ENCODE measurements at regions not wholly inside any gene's neighbourhood (a gene's known extent, or its start where the extent isn't known, plus 50 kb on each side); places are given as distances from the start of the nearest gene placed in this dataset.

GRCh38 chrX:137483554-137483953, 82.4 kb upstream of the ZIC3 start:
- no peak for DNase-seq (ENCODE audit: low spot score)
- Histone ChIP-seq H3K4me3 (no peak overlapping the region), H3K4me1 (ENCODE audit: insufficient read depth) (no peaks in the 10 kb centered on the region), H3K36me3 (replicated peaks; ENCODE audit: insufficient read depth, low read depth) (no peaks in the 10 kb centered on the region), H4K20me1 (ENCODE audit: insufficient read depth, poor library complexity, severe bottlenecking) (no peaks in the 10 kb centered on the region), H3K79me2 (no peaks in the 10 kb centered on the region), H3K9me3 (ENCODE audit: low read depth) (no peaks in the 10 kb centered on the region), H3K27me3 (no peaks in the 10 kb centered on the region), H3K9me2 (replicated peaks; ENCODE audit: insufficient read depth) (no peaks in the 10 kb centered on the region), H3K27ac (no peak overlapping the region), H2AFZ (no peak overlapping the region), H3K4me2 (no peak overlapping the region)
- TF ChIP-seq EZH2 (IDR thresholded peaks at IDR 0.05; ENCODE audit: borderline replicate concordance), result no peak
- TF ChIP-seq EZH2phosphoT487 (IDR thresholded peaks at IDR 0.05; ENCODE audit: low read depth, severe bottlenecking, unreplicated experiment), result no peak
- no peak for TF ChIP-seq CTCF (IDR thresholded peaks at IDR 0.05; ENCODE audit: poor library complexity)

GRCh38 chrX:137482136-137482535, 83.8 kb upstream of the ZIC3 start:
- Histone ChIP-seq H3K4me1 (ENCODE audit: insufficient read depth) (no peaks in the 10 kb centered on the region), H3K27me3 (no peaks in the 10 kb centered on the region), H3K9me3 (ENCODE audit: low read depth) (no peaks in the 10 kb centered on the region), H2AFZ (no peak overlapping the region), H3K4me2 (no peak overlapping the region), H4K20me1 (ENCODE audit: insufficient read depth, poor library complexity, severe bottlenecking) (no peaks in the 10 kb centered on the region), H3K9me2 (replicated peaks; ENCODE audit: insufficient read depth) (no peaks in the 10 kb centered on the region), H3K27ac (no peak overlapping the region), H3K4me3 (no peak overlapping the region), H3K36me3 (replicated peaks; ENCODE audit: insufficient read depth, low read depth) (no peaks in the 10 kb centered on the region), H3K79me2 (no peaks in the 10 kb centered on the region)
- TF ChIP-seq EZH2phosphoT487 (IDR thresholded peaks at IDR 0.05; ENCODE audit: low read depth, severe bottlenecking, unreplicated experiment) (no peak), EZH2 (IDR thresholded peaks at IDR 0.05; ENCODE audit: borderline replicate concordance) (no peak), CTCF (IDR thresholded peaks at IDR 0.05; ENCODE audit: poor library complexity) (no peak)
- no peak for DNase-seq (ENCODE audit: low spot score)
- whole genome bisulfite sequencing (ENCODE audit: low lambda C conversion rate, missing lambda C conversion rate), result 55% methylated on average over 2 of the region's 2 CpGs

- Histone ChIP-seq H3K9me3 (ENCODE audit: low read depth) (no peaks in the 10 kb centered on the region), H4K20me1 (ENCODE audit: insufficient read depth, poor library complexity, severe bottlenecking) (no peaks in the 10 kb centered on the region), H3K9me2 (replicated peaks; ENCODE audit: insufficient read depth) (no peaks in the 10 kb centered on the region), H3K4me2 (no peak overlapping the region), H3K4me3 (no peak overlapping the region), H2AFZ (no peak overlapping the region), H3K36me3 (replicated peaks; ENCODE audit: insufficient read depth, low read depth) (no peaks in the 10 kb centered on the region), H3K4me1 (ENCODE audit: insufficient read depth) (no peaks in the 10 kb centered on the region), H3K27ac (no peak overlapping the region), H3K79me2 (no peaks in the 10 kb centered on the region), H3K27me3 (no peaks in the 10 kb centered on the region)
- no peak for TF ChIP-seq CTCF (IDR thresholded peaks at IDR 0.05; ENCODE audit: poor library complexity)
- TF ChIP-seq EZH2phosphoT487 (IDR thresholded peaks at IDR 0.05; ENCODE audit: low read depth, severe bottlenecking, unreplicated experiment), result no peak
- no peak for TF ChIP-seq EZH2 (IDR thresholded peaks at IDR 0.05; ENCODE audit: borderline replicate concordance)
- DNase-seq (ENCODE audit: low spot score), result no peak
- WGBS (ENCODE audit: low lambda C conversion rate, missing lambda C conversion rate), result 36% methylated on average over 2 of the region's 2 CpGs
Measured at GRCh38 chrX:137479386-137479785, 86.5 kb upstream of the ZIC3 start.

GRCh38 chrX:137441711-137442110, 124.2 kb upstream of the ZIC3 start:
- DNase-seq (ENCODE audit: low spot score), result no peak
- no peak overlapping the region for H3K4me2 ChIP-seq
- H3K27me3 ChIP-seq, result no peaks in the 10 kb centered on the region
- no peak overlapping the region for H3K4me3 ChIP-seq
- H3K9me3 ChIP-seq (ENCODE audit: low read depth), result no peaks in the 10 kb centered on the region
- no peak overlapping the region for H3K27ac ChIP-seq
- H3K36me3 ChIP-seq (replicated peaks; ENCODE audit: insufficient read depth, low read depth), result no peaks in the 10 kb centered on the region
- TF ChIP-seq CTCF (IDR thresholded peaks at IDR 0.05; ENCODE audit: poor library complexity), result no peak
- TF ChIP-seq EZH2 (IDR thresholded peaks at IDR 0.05; ENCODE audit: borderline replicate concordance), result no peak
- no peaks in the 10 kb centered on the region for H4K20me1 ChIP-seq (ENCODE audit: insufficient read depth, poor library complexity, severe bottlenecking)
- no peaks in the 10 kb centered on the region for H3K79me2 ChIP-seq
- WGBS (ENCODE audit: low lambda C conversion rate, missing lambda C conversion rate), result 93% methylated on average over 23 of the region's 24 CpGs
- no peaks in the 10 kb centered on the region for H3K9me2 ChIP-seq (replicated peaks; ENCODE audit: insufficient read depth)
- H2AFZ ChIP-seq, result no peak overlapping the region
- no peaks in the 10 kb centered on the region for H3K4me1 ChIP-seq (ENCODE audit: insufficient read depth)
